IMR-90 (cell line): ENCODE measurements at regions not wholly inside any gene's neighbourhood (a gene's known extent, or its start where the extent isn't known, plus 50 kb on each side); places are given as distances from the start of the nearest gene placed in this dataset.

Source experiments
- ATAC-seq: fragments of 200-7000 bp; cut with Tn5 transposase; 2 replicates; pipeline ENCODE4 v1.9.1; 2020; ENCODE audit warnings: low read depth, mild to moderate bottlenecking, moderate library complexity
- BruUV-seq: library from RNA; stranded (reverse); fragments of 400-500 nt; replicated peaks from 2 replicates; lab custom pipeline; 2021; lab: Mats Ljungman, UMichigan
- CTCF ChIA-PET: fragments of 300-600 bp; formaldehyde crosslinking; extraction: SDS; loops from one replicate; lab custom pipeline; 2021; ENCODE audit warnings: antibody characterized with exemption; lab: Yijun Ruan, JAX
- POLR2A ChIA-PET: fragments of 300-600 bp; sonication (Branson Sonifier 250); formaldehyde crosslinking; loops from one replicate; lab custom pipeline; 2022; ENCODE audit warnings: antibody characterized with exemption; ENCODE audit not compliant: unreplicated experiment; lab: Charles Lee
- DNase-seq: peaks from one replicate; pipeline ENCODE4 v3.0.0; 2013
- H2AFZ ChIP-seq: replicated peaks from 2 replicates; pipeline ENCODE3; 2013; ENCODE audit warnings: low read length, mild to moderate bottlenecking; ENCODE audit not compliant: poor library complexity
- H2AK5ac ChIP-seq: 2 replicates; pipeline ENCODE4 v1.6.1; 2013; ENCODE audit warnings: low read depth, low read length, inconsistent platforms
- H2AK9ac ChIP-seq: replicated peaks from 2 replicates; pipeline ENCODE3; 2013; ENCODE audit warnings: mild to moderate bottlenecking, low read depth, low read length, moderate library complexity; ENCODE audit not compliant: poor library complexity
- H2BK120ac ChIP-seq: 2 replicates; pipeline ENCODE4 v1.6.1; 2013; ENCODE audit warnings: low read depth, low read length, inconsistent platforms
- H2BK15ac ChIP-seq: 3 replicates; pipeline ENCODE4 v1.6.1; 2013; ENCODE audit warnings: low read depth, low read length, inconsistent platforms
- H2BK20ac ChIP-seq: 2 replicates; pipeline ENCODE4 v1.6.1; 2013; ENCODE audit warnings: low read depth, mild to moderate bottlenecking, inconsistent platforms, low read length, moderate library complexity
- H2BK5ac ChIP-seq: 2 replicates; pipeline ENCODE4 v1.6.1; 2013; ENCODE audit warnings: mild to moderate bottlenecking, low read depth, low read length, inconsistent platforms; ENCODE audit not compliant: poor library complexity, severe bottlenecking
- H3K14ac ChIP-seq: replicated peaks from 2 replicates; pipeline ENCODE4 v1.6.1; 2013; ENCODE audit warnings: low read depth, low read length, inconsistent platforms
- H3K18ac ChIP-seq: 2 replicates; pipeline ENCODE4 v1.6.1; 2013; ENCODE audit warnings: low read depth, low read length, control low read depth
- H3K23ac ChIP-seq: 2 replicates; pipeline ENCODE4 v1.6.1; 2013; ENCODE audit warnings: low read depth, low read length, inconsistent platforms
- H3K27ac ChIP-seq: 2 replicates; pipeline ENCODE4 v1.5.1; 2013; ENCODE audit warnings: mild to moderate bottlenecking, control low read depth, low read length; ENCODE audit not compliant: insufficient read depth
- H3K27me3 ChIP-seq: 2 replicates; pipeline ENCODE4 v1.6.1; 2013; ENCODE audit warnings: low read length; ENCODE audit not compliant: control insufficient read depth, insufficient read depth
- H3K36me3 ChIP-seq: 2 replicates; pipeline ENCODE4 v1.6.1; 2013; ENCODE audit warnings: low read length, mixed read lengths; ENCODE audit not compliant: control insufficient read depth, insufficient read depth
- H3K4ac ChIP-seq: 2 replicates; pipeline ENCODE4 v1.6.1; 2013; ENCODE audit warnings: low read depth, low read length, inconsistent platforms
- H3K4me1 ChIP-seq: 2 replicates; pipeline ENCODE4 v1.6.1; 2013; ENCODE audit warnings: low read length, mixed read lengths; ENCODE audit not compliant: control insufficient read depth, insufficient read depth
- H3K4me2 ChIP-seq: 2 replicates; pipeline ENCODE4 v1.6.1; 2013; ENCODE audit warnings: low read depth, mild to moderate bottlenecking, control low read depth, low read length, moderate library complexity
- H3K4me3 ChIP-seq: 2 replicates; pipeline ENCODE4 v1.5.1; 2013; ENCODE audit warnings: low read depth, mild to moderate bottlenecking, control low read depth, low read length, moderate library complexity; ENCODE audit not compliant: insufficient read depth
- H3K56ac ChIP-seq: 2 replicates; pipeline ENCODE4 v1.6.1; 2013; ENCODE audit warnings: low read length, inconsistent platforms; ENCODE audit not compliant: insufficient read depth; ENCODE audit errors: extremely low read depth
- H3K79me1 ChIP-seq, 2 experiments: 2 replicates each; pipeline ENCODE4 v1.6.1; 2013; ENCODE audit warnings: low read length in 2 of 2, inconsistent platforms in 1 of 2, low read depth in 1 of 2
- H3K9ac ChIP-seq: 2 replicates; pipeline ENCODE4 v1.6.1; 2013; ENCODE audit warnings: low read depth, low read length, control low read depth
- H3K9me1 ChIP-seq: 2 replicates; pipeline ENCODE4 v1.6.1; 2013; ENCODE audit warnings: low read length, inconsistent platforms; ENCODE audit not compliant: insufficient read depth
- H3K9me3 ChIP-seq: 2 replicates; pipeline ENCODE4 v1.6.1; 2013; ENCODE audit warnings: low read length; ENCODE audit not compliant: control insufficient read depth, insufficient read depth
- H4K20me1 ChIP-seq: 2 replicates; pipeline ENCODE4 v1.6.1; 2013; ENCODE audit warnings: low read length, inconsistent platforms; ENCODE audit not compliant: insufficient read depth
- H4K5ac ChIP-seq: 2 replicates; pipeline ENCODE4 v1.6.1; 2013; ENCODE audit warnings: mild to moderate bottlenecking, low read depth, low read length, control low read depth
- H4K8ac ChIP-seq, 2 experiments: 2 replicates each; pipeline ENCODE4 v1.6.1; 2013; ENCODE audit warnings: low read depth in 2 of 2, low read length in 2 of 2, control low read depth in 1 of 2, inconsistent platforms in 1 of 2
- H4K91ac ChIP-seq: 2 replicates; pipeline ENCODE4 v1.6.1; 2013; ENCODE audit warnings: low read depth, low read length, inconsistent platforms; ENCODE audit not compliant: insufficient read depth
- BHLHE40 ChIP-seq: fragments of 150-350 bp; IDR thresholded peaks from 2 replicates; pipeline ENCODE4 v1.6.1; 2016; ENCODE audit warnings: mild to moderate bottlenecking, low read depth, low read length
- CEBPB ChIP-seq: IDR thresholded peaks from 2 replicates; pipeline ENCODE4 v1.6.1; 2012; ENCODE audit warnings: low read depth, low read length, improper control_type of control experiment
- CHD1 ChIP-seq: IDR thresholded peaks from 2 replicates; pipeline ENCODE4 v1.6.1; 2012; ENCODE audit warnings: low read depth, low read length, improper control_type of control experiment
- CTCF ChIP-seq: conservative IDR thresholded peaks from 2 replicates; pipeline ENCODE4 v1.5.1; 2012; ENCODE audit warnings: mild to moderate bottlenecking, low read depth, low read length, improper control_type of control experiment
- ELK1 ChIP-seq: fragments of 150-350 bp; IDR thresholded peaks from 2 replicates; pipeline ENCODE4 v1.6.1; 2016; ENCODE audit warnings: low read depth, mild to moderate bottlenecking, low read length, moderate library complexity, borderline replicate concordance
- FOS ChIP-seq: fragments of 150-350 bp; IDR thresholded peaks from 2 replicates; pipeline ENCODE4 v1.6.1; 2016; ENCODE audit warnings: low read depth, low read length
- MAFK ChIP-seq: IDR thresholded peaks from 2 replicates; pipeline ENCODE4 v1.6.1; 2012; ENCODE audit warnings: low read depth, low read length, improper control_type of control experiment
- MAZ ChIP-seq: IDR thresholded peaks from 2 replicates; pipeline ENCODE4 v1.6.1; 2012; ENCODE audit warnings: low read depth, mild to moderate bottlenecking, low read length, improper control_type of control experiment, moderate library complexity, borderline replicate concordance
- MXI1 ChIP-seq: IDR thresholded peaks from 2 replicates; pipeline ENCODE4 v1.6.1; 2012; ENCODE audit warnings: low read depth, mild to moderate bottlenecking, low read length, moderate library complexity, borderline replicate concordance
- NFE2L2 ChIP-seq: fragments of 150-350 bp; IDR thresholded peaks from 2 replicates; pipeline ENCODE4 v1.6.1; 2016; ENCODE audit warnings: low read depth, mild to moderate bottlenecking, low read length
- POLR2A ChIP-seq: IDR thresholded peaks from 2 replicates; pipeline ENCODE4 v1.6.1; 2012; ENCODE audit warnings: mild to moderate bottlenecking, low read depth, low read length
- RAD21 ChIP-seq: IDR thresholded peaks from 2 replicates; pipeline ENCODE4 v1.6.1; 2012; ENCODE audit warnings: low read length, improper control_type of control experiment
- RCOR1 ChIP-seq: IDR thresholded peaks from 2 replicates; pipeline ENCODE4 v1.6.1; 2012; ENCODE audit warnings: mild to moderate bottlenecking, low read length, improper control_type of control experiment; ENCODE audit not compliant: insufficient replicate concordance
- RFX5 ChIP-seq: IDR thresholded peaks from 2 replicates; pipeline ENCODE4 v1.8.0; 2012; ENCODE audit warnings: low read depth, mild to moderate bottlenecking, low read length, moderate library complexity
- SMC3 ChIP-seq: fragments of 150-350 bp; IDR thresholded peaks from 2 replicates; pipeline ENCODE4 v1.6.1; 2016; ENCODE audit warnings: low read depth, mild to moderate bottlenecking, antibody characterized with exemption, low read length, moderate library complexity
- USF2 ChIP-seq: fragments of 150-350 bp; IDR thresholded peaks from 2 replicates; pipeline ENCODE4 v1.6.1; 2017; ENCODE audit warnings: mild to moderate bottlenecking, antibody characterized with exemption, low read length, low read depth
- WGBS, 2 experiments: methylation state at CpG; one replicate each; pipeline versions ENCODE4 v1.1.5 to v1.1.7; 2013; ENCODE audit warnings: missing lambda C conversion rate in 2 of 2; ENCODE audit not compliant: insufficient read length in 1 of 2; ENCODE audit errors: extremely low coverage in 2 of 2; 5-methylcytosine and 5-hydroxymethylcytosine counted together
- dilution Hi-C: fragments of 300-500 bp; cut with HindIII; formaldehyde crosslinking; loops from one replicate; pipeline ENCODE4 v1.14.3; 2018; ENCODE audit warnings: low sequenced_read_pairs; ENCODE audit not compliant: unreplicated experiment
- in situ Hi-C: fragments of 300-500 bp; cut with MboI; formaldehyde crosslinking; loops from 3 replicates; pipeline ENCODE4 v1.14.3; 2019; ENCODE audit warnings: low sequenced_read_pairs, inconsistent platforms, mixed read lengths
- intact Hi-C: fragments of 100-400 bp; cut with micrococcal nuclease; formaldehyde crosslinking; loops from 2 replicates; pipeline ENCODE4 v1.10.0; 2022

- H3K4me3 ChIP-seq = no peak overlapping the region
- no peak overlapping the region for H3K4ac ChIP-seq
- no peaks in the 10 kb centered on the region for H3K36me3 ChIP-seq
- H4K20me1 ChIP-seq = no peaks in the 10 kb centered on the region
- H3K27me3 ChIP-seq = peaks cover 53% of the 10 kb centered on the region
- H4K91ac ChIP-seq = no peak overlapping the region
- H2AFZ ChIP-seq = no peak overlapping the region
- no peak overlapping the region for H4K8ac ChIP-seq
- in situ Hi-C loops = no loop called here
- intact Hi-C loops = no loop called here
- H3K79me1 ChIP-seq = no peaks in the 10 kb centered on the region
- H3K9me1 ChIP-seq = no peaks in the 10 kb centered on the region
- no peaks in the 10 kb centered on the region; the same call in 1 of the 2 replicates for H3K9me3 ChIP-seq
- no peak overlapping the region for H3K14ac ChIP-seq
- no peak overlapping the region for H3K27ac ChIP-seq
- H3K18ac ChIP-seq = no peak overlapping the region
- H2BK5ac ChIP-seq = no peak overlapping the region
- POLR2A ChIA-PET = no interaction called here
- DNase-seq = no peak
- no peak for ATAC-seq
- WGBS, 2 experiments = no CpG with 5 or more reads among the region's 6 CpGs
- no peak overlapping the region for H2AK9ac ChIP-seq
- no peak overlapping the region for H3K56ac ChIP-seq
- H2AK5ac ChIP-seq = no peak overlapping the region
- H3K4me1 ChIP-seq = no peaks in the 10 kb centered on the region
- H3K4me2 ChIP-seq = no peak overlapping the region
- CTCF ChIA-PET = interaction anchor here (0.6 to 1.1 kb wide), 2 partner anchors 91 to 95 kb away, joined by 3 read pairs; no protein-coding TSS in a partner anchor
- TF ChIP-seq SMC3 (no peak), CTCF (no peak), CHD1 (no peak), RFX5 (no peak), RAD21 (no peak), POLR2A (no peak), BHLHE40 (no peak), MAFK (no peak), CEBPB (no peak), NFE2L2 (no peak), USF2 (no peak), ELK1 (no peak), MXI1 (no peak), RCOR1 (no peak), FOS (no peak), MAZ (no peak)
- no peak overlapping the region for H4K5ac ChIP-seq
- no peak overlapping the region for H2BK15ac ChIP-seq
- no TSS peak for BruUV-seq
- H2BK120ac ChIP-seq = no peak overlapping the region
- H2BK20ac ChIP-seq = no peak overlapping the region
- dilution Hi-C loops = no loop called here
- H3K23ac ChIP-seq = no peak overlapping the region
- no peak overlapping the region for H3K9ac ChIP-seq
These were observed 80.1 kb upstream of the TP53I11 start for GRCh38 chr11:45030778-45031177.
